Activated T-cell treated with anti-CD3 and anti-CD28 coated beads, Interleukin-2, amount 50 U/mL, for 1 hour (primary cell): ENCODE measurements at regions not wholly inside any gene's neighbourhood (a gene's known extent, or its start where the extent isn't known, plus 50 kb on each side); places are given as distances from the start of the nearest gene placed in this dataset.

Experiments
- DNase-seq: peaks from one replicate; pipeline ENCODE4 v3.0.0-alpha.2; 2020

DNA sequence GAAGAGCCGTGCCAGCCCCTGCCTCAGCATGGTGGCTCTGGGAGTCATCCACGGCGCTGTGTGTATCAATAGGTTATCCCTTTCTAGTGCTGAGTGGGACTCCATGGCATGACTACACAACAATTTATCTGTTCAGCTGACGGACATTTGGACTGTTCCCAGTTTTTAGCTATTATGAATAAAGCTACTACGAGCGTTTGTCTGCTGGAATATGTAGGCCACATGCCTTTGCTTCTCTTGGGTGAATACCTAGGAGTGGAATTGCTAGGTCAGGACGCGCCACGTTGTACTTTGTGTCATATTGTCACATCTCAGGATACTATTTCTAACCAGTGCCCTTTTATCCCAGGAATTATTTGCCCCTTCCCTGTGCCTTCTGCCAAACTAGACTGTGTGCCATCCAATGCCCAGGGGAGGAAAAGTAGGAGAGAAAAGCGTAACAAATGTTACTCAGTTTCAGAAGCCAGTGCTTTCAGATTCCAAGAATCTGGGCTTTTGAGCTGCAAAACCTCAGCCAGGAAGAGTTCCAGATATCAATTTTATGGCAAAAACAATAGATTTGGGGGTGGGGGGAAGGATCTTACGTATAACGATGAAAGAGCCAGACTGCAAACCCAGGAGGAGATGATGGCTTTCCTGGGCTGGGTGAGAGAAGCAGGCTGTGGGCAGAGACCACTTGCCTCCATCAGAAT is 62.5 kb upstream of the NCOR2 start:
- no peak for DNase-seq

DNA sequence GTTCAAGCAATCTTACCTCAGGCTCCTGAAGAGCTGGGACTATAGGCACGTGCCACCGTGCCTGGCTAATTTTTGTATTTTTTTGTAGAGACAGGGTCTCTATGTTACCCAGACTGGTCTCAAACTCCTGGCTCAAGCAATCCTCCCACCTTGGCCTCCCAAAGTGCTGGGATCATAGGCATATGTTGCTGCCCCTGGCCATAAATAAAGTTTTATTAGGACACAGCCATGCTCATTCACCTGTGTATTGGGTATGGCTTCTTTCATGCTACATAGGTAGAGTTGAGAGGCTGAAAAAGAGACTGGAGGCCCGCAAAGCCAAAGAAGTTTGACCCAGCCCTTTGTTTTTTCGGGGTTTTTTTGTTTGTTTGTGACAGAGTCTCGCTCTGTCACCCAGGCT is 61.7 kb upstream of the NCOR2 start:
- no peak for DNase-seq

DNA sequence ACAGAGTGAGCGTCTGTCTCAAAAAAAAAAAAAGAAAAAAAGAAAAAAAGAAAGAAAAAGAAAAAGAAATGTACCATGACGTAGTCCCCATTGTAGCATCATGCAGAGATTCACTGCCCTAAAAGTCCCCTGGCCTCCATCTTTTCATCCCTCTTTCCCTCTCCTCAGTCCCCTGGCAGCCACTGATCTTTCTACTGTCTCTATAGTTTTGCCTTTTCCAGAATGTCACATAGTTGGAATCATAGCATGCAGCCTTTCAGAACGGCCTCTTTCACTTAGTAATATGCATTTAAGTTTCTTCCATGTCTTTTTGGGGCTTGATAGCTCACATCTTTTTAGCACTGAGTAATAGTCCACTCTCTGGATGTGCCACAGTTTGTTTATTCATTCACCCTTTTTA is 60.5 kb upstream of the NCOR2 start:
- no peak for DNase-seq

DNA sequence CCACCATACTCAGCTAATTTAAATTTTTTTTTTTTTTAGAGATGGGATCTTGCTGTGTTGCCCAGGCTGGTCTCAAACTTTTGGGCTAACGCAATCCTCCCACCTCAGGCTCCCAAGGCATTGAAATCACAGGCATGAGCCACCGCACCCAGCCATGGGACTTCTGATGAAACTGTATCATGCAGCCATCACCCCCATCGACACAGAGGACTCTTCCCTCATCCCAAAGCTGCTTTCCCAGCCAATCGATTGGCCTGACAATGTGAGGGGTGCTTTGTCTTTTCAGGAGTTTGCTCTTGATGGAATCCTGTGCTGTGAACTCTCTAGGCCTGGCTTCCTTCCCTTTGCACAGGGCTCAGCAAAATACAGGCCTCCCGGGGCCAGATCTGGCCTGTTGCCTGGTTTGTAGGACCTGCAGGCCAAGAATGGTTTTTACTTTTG is 59.6 kb upstream of the NCOR2 start:
- DNase-seq, result no peak

DNA sequence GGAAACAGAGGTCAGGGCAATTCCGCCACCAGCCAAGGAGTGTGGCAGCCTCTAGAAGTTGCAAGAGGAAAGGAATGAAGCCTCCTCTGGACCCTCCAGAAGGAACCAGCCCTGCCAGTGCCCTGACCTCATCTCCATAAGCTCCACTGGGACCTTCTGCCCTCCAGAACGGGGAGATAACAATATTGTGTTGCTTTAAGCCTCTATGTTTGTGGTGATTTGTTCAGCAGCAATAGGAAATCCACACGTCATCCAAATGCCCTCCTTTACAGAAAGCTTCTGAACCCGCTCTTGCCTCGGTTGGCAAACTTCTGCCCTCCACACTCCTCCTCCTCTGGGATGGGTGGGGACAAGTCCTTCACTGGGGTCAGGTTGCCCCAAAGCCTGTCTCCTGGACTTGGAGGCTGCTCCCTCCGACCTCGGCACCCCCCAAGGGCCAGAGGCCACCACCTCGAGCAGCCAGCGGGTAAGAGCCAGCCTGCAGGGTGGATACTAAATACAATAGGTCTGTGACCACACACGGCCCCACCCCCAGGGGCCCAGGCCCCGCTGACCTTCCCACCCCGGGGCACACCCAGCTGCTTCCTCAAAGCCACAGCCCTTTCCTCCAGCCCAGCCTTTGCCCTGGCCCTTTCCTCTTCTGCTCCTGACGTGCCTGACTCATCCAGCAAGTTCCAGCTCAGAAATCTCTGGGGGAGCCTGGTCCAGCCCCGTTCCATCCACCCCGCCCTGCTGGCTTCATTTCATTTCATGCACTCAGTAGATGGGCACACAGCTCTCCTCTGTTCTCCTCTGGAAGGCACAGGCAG is 58.7 kb upstream of the NCOR2 start:
- no peak for DNase-seq

DNA sequence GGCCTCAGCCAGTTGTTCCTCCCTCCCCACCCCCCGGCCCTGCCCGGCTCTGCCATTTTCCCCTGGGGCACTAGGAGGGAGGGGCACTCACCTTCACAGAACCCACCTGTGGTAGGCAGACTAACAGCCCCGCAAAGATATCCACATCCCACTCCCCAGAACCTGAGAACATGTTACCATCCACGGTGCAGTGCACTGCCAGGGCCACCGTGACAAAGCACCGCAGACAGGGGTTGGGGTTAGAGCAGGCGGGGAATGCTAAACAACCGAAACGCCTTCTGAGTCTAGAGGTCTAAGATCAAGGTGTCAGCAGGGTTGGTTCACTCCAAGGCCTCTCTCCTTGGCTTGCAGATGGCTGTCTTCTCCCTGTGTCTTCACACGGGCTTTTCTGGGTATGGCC is 57.4 kb upstream of the NCOR2 start:
- no peak for DNase-seq

DNA sequence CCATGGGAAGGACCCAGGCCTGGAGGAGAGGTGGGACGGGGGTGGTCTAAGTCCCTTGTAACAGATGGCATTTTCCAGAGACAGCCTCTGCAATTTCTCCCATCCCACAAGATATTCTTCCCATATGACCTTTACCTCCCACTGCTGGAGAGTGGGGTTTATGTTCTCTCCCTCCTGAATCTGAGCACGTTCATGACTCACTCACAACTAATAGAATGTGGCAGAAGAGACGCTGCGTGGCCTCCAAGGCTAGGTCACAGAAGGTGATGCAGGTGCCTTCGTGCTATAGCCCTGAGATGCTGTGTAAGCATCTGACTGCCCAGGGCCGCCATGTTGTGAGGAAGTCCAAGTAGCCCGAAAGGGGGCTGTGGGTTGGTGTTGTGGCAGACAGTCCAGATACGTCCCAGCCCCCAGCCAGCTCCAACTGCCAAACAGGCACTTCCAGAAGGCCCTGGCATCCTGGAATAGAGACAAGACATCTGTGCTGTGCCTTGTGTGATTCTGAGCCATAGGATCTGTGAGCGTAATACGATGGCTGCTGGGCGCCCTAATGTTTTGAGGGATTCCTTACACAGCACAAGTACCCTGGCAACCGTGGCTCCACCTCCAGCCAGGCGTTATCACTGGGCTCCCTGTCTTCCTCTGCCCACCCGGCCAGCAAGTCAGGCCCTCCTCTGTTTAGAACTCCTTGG is 56.1 kb upstream of the NCOR2 start:
- DNase-seq, result no peak

DNA sequence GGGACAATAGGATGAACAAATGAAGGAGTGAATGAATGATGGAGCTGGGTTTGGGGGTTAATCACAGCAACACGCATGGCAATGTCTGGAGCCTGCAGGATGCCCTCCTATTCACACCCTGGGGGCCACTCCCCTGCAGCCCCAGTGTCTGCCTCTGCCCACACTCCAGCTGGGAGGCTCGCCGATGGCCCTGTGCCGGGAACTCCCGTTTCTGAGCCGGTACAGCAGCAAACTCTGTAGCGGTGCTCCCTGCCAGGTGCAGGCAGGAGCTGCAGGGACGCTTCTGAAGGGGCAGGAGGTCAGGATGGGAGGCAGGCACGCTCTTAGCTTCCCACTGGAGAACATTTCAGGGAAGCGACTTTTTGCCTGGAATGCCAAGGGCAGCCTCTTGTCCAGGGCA is 55.4 kb upstream of the NCOR2 start:
- no peak for DNase-seq

DNA sequence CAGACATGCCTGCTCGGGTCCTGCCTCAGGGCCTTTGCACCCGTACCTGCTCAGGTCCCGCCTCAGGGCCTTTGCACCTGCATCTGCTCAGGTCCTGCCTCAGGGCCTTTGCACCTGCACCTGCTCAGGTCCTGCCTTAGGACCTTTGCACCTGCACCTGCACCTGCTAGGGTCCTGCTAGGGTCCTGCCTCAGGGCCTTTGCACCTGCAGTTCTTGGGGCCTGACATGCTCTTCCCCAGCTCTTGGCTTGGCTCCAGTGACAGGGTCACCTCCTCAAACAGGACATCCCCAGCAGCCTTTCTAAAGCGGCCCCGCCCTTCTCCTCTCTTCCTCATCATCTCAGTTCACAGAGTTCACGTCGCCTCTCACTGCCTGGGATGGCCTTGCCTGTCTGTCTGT is 54.9 kb upstream of the NCOR2 start:
- no peak for DNase-seq

DNA sequence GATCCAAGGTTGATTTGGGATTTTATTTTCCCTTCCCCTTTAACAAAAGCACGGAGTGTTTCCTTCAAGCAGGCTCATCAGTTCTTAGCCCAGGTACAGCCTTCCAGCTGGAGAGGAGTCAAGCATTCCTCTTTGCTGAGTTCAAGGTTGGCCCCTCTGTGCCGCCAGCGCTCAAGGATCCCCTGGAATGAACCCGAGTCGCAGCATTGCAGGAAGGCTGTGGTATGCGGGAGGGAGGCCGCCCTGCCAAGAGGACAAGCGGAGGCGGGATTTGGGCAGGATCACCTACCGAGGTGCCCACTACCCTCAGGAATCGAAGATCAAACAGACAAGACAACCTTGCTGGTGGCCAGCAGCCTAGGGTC is 53.9 kb upstream of the NCOR2 start:
- no peak for DNase-seq

DNA sequence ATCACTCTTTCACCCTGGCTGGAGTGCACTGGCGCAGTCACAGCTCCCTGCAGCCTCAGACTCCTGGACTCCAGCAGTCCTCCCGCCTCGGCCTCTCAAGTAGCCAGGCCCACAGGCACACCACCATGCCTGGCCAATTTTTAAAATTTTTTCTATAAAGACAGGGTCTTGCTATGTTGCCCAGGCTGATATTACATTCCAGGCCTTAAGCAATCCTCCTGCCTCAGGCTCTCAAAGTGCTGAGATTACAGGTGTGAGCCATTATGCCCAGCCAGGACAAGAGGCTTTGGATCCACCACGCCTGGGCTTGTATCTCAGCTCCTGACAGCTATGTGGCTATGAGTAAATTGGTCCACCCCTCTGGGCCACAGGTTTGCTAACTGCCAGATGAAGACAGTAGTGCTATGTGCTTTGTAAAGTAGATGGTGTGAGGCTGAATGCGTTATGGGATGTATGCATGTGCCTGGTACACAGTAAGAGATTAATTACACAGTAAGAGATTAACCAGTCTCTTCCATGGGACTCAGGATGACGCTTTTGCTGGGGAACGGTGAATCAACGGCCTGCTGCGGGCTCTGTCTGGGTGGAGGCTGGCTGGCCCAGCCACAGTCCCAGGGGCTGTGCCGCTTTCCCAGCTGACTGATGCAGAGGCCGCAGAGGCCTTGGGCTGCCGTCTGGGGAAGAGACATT is 53.3 kb upstream of the NCOR2 start:
- no peak for DNase-seq

DNA sequence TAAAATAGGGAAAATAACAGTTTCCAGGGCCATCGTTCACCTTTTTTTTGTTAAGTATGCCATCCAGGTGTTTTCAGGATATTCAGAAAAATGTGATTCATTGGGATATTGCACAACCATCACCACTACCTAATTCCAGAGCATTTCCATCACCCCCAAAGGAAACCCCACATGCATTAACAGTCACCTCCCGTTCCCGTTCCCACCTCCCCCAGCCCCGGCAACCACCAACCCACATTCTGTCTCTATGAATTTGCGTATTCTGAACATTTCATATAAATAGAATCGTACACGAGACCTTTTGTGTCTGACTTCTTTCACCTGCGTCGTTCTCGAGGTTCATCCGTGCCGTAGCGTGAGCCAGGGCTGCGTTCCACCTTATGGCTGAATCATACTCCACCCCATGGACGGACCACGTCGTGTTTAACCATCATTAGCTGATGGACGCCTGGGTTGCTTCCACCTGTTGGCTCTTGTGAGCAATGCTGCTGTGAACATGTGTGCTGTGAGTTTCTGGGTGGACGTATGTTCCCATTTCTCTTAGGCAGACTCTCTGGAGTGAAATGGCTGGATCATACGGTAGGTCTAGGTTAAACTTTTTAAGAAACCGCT is 51.0 kb upstream of the NCOR2 start:
- DNase-seq, result no peak

DNA sequence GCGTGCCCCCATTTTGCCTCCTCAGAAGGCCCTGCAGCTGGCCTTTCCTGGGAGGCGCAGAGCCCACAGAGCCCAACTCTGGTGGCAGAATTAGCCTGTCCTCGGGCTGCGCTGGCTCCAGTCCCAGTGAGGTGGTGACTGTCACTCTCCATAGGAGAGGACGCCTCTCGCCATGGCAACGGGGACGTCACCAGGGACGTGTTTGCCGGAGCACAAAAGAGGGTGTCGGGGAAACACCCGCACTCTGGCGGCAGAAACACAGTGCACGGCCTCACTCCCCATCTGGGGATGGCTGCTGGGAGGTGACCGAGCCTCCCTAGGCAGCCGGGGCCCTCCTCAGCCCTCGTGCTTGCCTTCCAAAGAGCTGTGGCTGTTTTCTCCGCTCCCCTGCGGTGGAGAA is 50.2 kb upstream of the NCOR2 start:
- no peak for DNase-seq
